IMR-90 (cell line): ENCODE measurements at regions not wholly inside any gene's neighbourhood (a gene's known extent, or its start where the extent isn't known, plus 50 kb on each side); places are given as distances from the start of the nearest gene placed in this dataset.

ENCODE experiments used
- ATAC-seq: fragments of 200-7000 bp; cut with Tn5 transposase; 2 replicates; pipeline ENCODE4 v1.9.1; 2020; ENCODE audit warnings: low read depth, mild to moderate bottlenecking, moderate library complexity
- BruUV-seq: library from RNA; stranded (reverse); fragments of 400-500 nt; replicated peaks from 2 replicates; lab custom pipeline; 2021; lab: Mats Ljungman, UMichigan
- CTCF ChIA-PET: fragments of 300-600 bp; formaldehyde crosslinking; extraction: SDS; loops from one replicate; lab custom pipeline; 2021; ENCODE audit warnings: antibody characterized with exemption; lab: Yijun Ruan, JAX
- POLR2A ChIA-PET: fragments of 300-600 bp; sonication (Branson Sonifier 250); formaldehyde crosslinking; loops from one replicate; lab custom pipeline; 2022; ENCODE audit warnings: antibody characterized with exemption; ENCODE audit not compliant: unreplicated experiment; lab: Charles Lee
- DNase-seq: peaks from one replicate; pipeline ENCODE4 v3.0.0; 2013
- H2AFZ ChIP-seq: replicated peaks from 2 replicates; pipeline ENCODE3; 2013; ENCODE audit warnings: low read length, mild to moderate bottlenecking; ENCODE audit not compliant: poor library complexity
- H2AK5ac ChIP-seq: 2 replicates; pipeline ENCODE4 v1.6.1; 2013; ENCODE audit warnings: low read depth, low read length, inconsistent platforms
- H2AK9ac ChIP-seq: replicated peaks from 2 replicates; pipeline ENCODE3; 2013; ENCODE audit warnings: mild to moderate bottlenecking, low read depth, low read length, moderate library complexity; ENCODE audit not compliant: poor library complexity
- H2BK120ac ChIP-seq: 2 replicates; pipeline ENCODE4 v1.6.1; 2013; ENCODE audit warnings: low read depth, low read length, inconsistent platforms
- H2BK15ac ChIP-seq: 3 replicates; pipeline ENCODE4 v1.6.1; 2013; ENCODE audit warnings: low read depth, low read length, inconsistent platforms
- H2BK20ac ChIP-seq: 2 replicates; pipeline ENCODE4 v1.6.1; 2013; ENCODE audit warnings: low read depth, mild to moderate bottlenecking, inconsistent platforms, low read length, moderate library complexity
- H2BK5ac ChIP-seq: 2 replicates; pipeline ENCODE4 v1.6.1; 2013; ENCODE audit warnings: mild to moderate bottlenecking, low read depth, low read length, inconsistent platforms; ENCODE audit not compliant: poor library complexity, severe bottlenecking
- H3K14ac ChIP-seq: replicated peaks from 2 replicates; pipeline ENCODE4 v1.6.1; 2013; ENCODE audit warnings: low read depth, low read length, inconsistent platforms
- H3K18ac ChIP-seq: 2 replicates; pipeline ENCODE4 v1.6.1; 2013; ENCODE audit warnings: low read depth, low read length, control low read depth
- H3K23ac ChIP-seq: 2 replicates; pipeline ENCODE4 v1.6.1; 2013; ENCODE audit warnings: low read depth, low read length, inconsistent platforms
- H3K27ac ChIP-seq: 2 replicates; pipeline ENCODE4 v1.5.1; 2013; ENCODE audit warnings: mild to moderate bottlenecking, control low read depth, low read length; ENCODE audit not compliant: insufficient read depth
- H3K27me3 ChIP-seq: 2 replicates; pipeline ENCODE4 v1.6.1; 2013; ENCODE audit warnings: low read length; ENCODE audit not compliant: control insufficient read depth, insufficient read depth
- H3K36me3 ChIP-seq: 2 replicates; pipeline ENCODE4 v1.6.1; 2013; ENCODE audit warnings: low read length, mixed read lengths; ENCODE audit not compliant: control insufficient read depth, insufficient read depth
- H3K4ac ChIP-seq: 2 replicates; pipeline ENCODE4 v1.6.1; 2013; ENCODE audit warnings: low read depth, low read length, inconsistent platforms
- H3K4me1 ChIP-seq: 2 replicates; pipeline ENCODE4 v1.6.1; 2013; ENCODE audit warnings: low read length, mixed read lengths; ENCODE audit not compliant: control insufficient read depth, insufficient read depth
- H3K4me2 ChIP-seq: 2 replicates; pipeline ENCODE4 v1.6.1; 2013; ENCODE audit warnings: low read depth, mild to moderate bottlenecking, control low read depth, low read length, moderate library complexity
- H3K4me3 ChIP-seq: 2 replicates; pipeline ENCODE4 v1.5.1; 2013; ENCODE audit warnings: low read depth, mild to moderate bottlenecking, control low read depth, low read length, moderate library complexity; ENCODE audit not compliant: insufficient read depth
- H3K56ac ChIP-seq: 2 replicates; pipeline ENCODE4 v1.6.1; 2013; ENCODE audit warnings: low read length, inconsistent platforms; ENCODE audit not compliant: insufficient read depth; ENCODE audit errors: extremely low read depth
- H3K79me1 ChIP-seq, 2 experiments: 2 replicates each; pipeline ENCODE4 v1.6.1; 2013; ENCODE audit warnings: low read length in 2 of 2, inconsistent platforms in 1 of 2, low read depth in 1 of 2
- H3K9ac ChIP-seq: 2 replicates; pipeline ENCODE4 v1.6.1; 2013; ENCODE audit warnings: low read depth, low read length, control low read depth
- H3K9me1 ChIP-seq: 2 replicates; pipeline ENCODE4 v1.6.1; 2013; ENCODE audit warnings: low read length, inconsistent platforms; ENCODE audit not compliant: insufficient read depth
- H3K9me3 ChIP-seq: 2 replicates; pipeline ENCODE4 v1.6.1; 2013; ENCODE audit warnings: low read length; ENCODE audit not compliant: control insufficient read depth, insufficient read depth
- H4K20me1 ChIP-seq: 2 replicates; pipeline ENCODE4 v1.6.1; 2013; ENCODE audit warnings: low read length, inconsistent platforms; ENCODE audit not compliant: insufficient read depth
- H4K5ac ChIP-seq: 2 replicates; pipeline ENCODE4 v1.6.1; 2013; ENCODE audit warnings: mild to moderate bottlenecking, low read depth, low read length, control low read depth
- H4K8ac ChIP-seq, 2 experiments: 2 replicates each; pipeline ENCODE4 v1.6.1; 2013; ENCODE audit warnings: low read depth in 2 of 2, low read length in 2 of 2, control low read depth in 1 of 2, inconsistent platforms in 1 of 2
- H4K91ac ChIP-seq: 2 replicates; pipeline ENCODE4 v1.6.1; 2013; ENCODE audit warnings: low read depth, low read length, inconsistent platforms; ENCODE audit not compliant: insufficient read depth
- BHLHE40 ChIP-seq: fragments of 150-350 bp; IDR thresholded peaks from 2 replicates; pipeline ENCODE4 v1.6.1; 2016; ENCODE audit warnings: mild to moderate bottlenecking, low read depth, low read length
- CEBPB ChIP-seq: IDR thresholded peaks from 2 replicates; pipeline ENCODE4 v1.6.1; 2012; ENCODE audit warnings: low read depth, low read length, improper control_type of control experiment
- CHD1 ChIP-seq: IDR thresholded peaks from 2 replicates; pipeline ENCODE4 v1.6.1; 2012; ENCODE audit warnings: low read depth, low read length, improper control_type of control experiment
- CTCF ChIP-seq: conservative IDR thresholded peaks from 2 replicates; pipeline ENCODE4 v1.5.1; 2012; ENCODE audit warnings: mild to moderate bottlenecking, low read depth, low read length, improper control_type of control experiment
- FOS ChIP-seq: fragments of 150-350 bp; IDR thresholded peaks from 2 replicates; pipeline ENCODE4 v1.6.1; 2016; ENCODE audit warnings: low read depth, low read length
- MAFK ChIP-seq: IDR thresholded peaks from 2 replicates; pipeline ENCODE4 v1.6.1; 2012; ENCODE audit warnings: low read depth, low read length, improper control_type of control experiment
- MAZ ChIP-seq: IDR thresholded peaks from 2 replicates; pipeline ENCODE4 v1.6.1; 2012; ENCODE audit warnings: low read depth, mild to moderate bottlenecking, low read length, improper control_type of control experiment, moderate library complexity, borderline replicate concordance
- MXI1 ChIP-seq: IDR thresholded peaks from 2 replicates; pipeline ENCODE4 v1.6.1; 2012; ENCODE audit warnings: low read depth, mild to moderate bottlenecking, low read length, moderate library complexity, borderline replicate concordance
- NFE2L2 ChIP-seq: fragments of 150-350 bp; IDR thresholded peaks from 2 replicates; pipeline ENCODE4 v1.6.1; 2016; ENCODE audit warnings: low read depth, mild to moderate bottlenecking, low read length
- POLR2A ChIP-seq: IDR thresholded peaks from 2 replicates; pipeline ENCODE4 v1.6.1; 2012; ENCODE audit warnings: mild to moderate bottlenecking, low read depth, low read length
- RAD21 ChIP-seq: IDR thresholded peaks from 2 replicates; pipeline ENCODE4 v1.6.1; 2012; ENCODE audit warnings: low read length, improper control_type of control experiment
- RCOR1 ChIP-seq: IDR thresholded peaks from 2 replicates; pipeline ENCODE4 v1.6.1; 2012; ENCODE audit warnings: mild to moderate bottlenecking, low read length, improper control_type of control experiment; ENCODE audit not compliant: insufficient replicate concordance
- RFX5 ChIP-seq: IDR thresholded peaks from 2 replicates; pipeline ENCODE4 v1.8.0; 2012; ENCODE audit warnings: low read depth, mild to moderate bottlenecking, low read length, moderate library complexity
- SMC3 ChIP-seq: fragments of 150-350 bp; IDR thresholded peaks from 2 replicates; pipeline ENCODE4 v1.6.1; 2016; ENCODE audit warnings: low read depth, mild to moderate bottlenecking, antibody characterized with exemption, low read length, moderate library complexity
- dilution Hi-C: fragments of 300-500 bp; cut with HindIII; formaldehyde crosslinking; loops from one replicate; pipeline ENCODE4 v1.14.3; 2018; ENCODE audit warnings: low sequenced_read_pairs; ENCODE audit not compliant: unreplicated experiment
- in situ Hi-C: fragments of 300-500 bp; cut with MboI; formaldehyde crosslinking; loops from 3 replicates; pipeline ENCODE4 v1.14.3; 2019; ENCODE audit warnings: low sequenced_read_pairs, inconsistent platforms, mixed read lengths
- intact Hi-C: fragments of 100-400 bp; cut with micrococcal nuclease; formaldehyde crosslinking; loops from 2 replicates; pipeline ENCODE4 v1.10.0; 2022
- TF ChIP-seq, protein P1 (sequence below): fragments of 150-350 bp; IDR thresholded peaks from 2 replicates; pipeline ENCODE4 v1.6.1; 2016; ENCODE audit warnings: low read depth, mild to moderate bottlenecking, low read length, moderate library complexity, borderline replicate concordance
- TF ChIP-seq, protein P2 (sequence below): fragments of 150-350 bp; IDR thresholded peaks from 2 replicates; pipeline ENCODE4 v1.6.1; 2017; ENCODE audit warnings: mild to moderate bottlenecking, antibody characterized with exemption, low read length, low read depth

- H3K27me3 ChIP-seq: no peaks in the 10 kb centered on the region
- TF ChIP-seq SMC3: no peak
- TF ChIP-seq POLR2A: no peak
- TF ChIP-seq MAFK: no peak
- TF ChIP-seq MXI1: no peak
- no peak for TF ChIP-seq FOS
- TF ChIP-seq CEBPB: no peak
- no peak for TF ChIP-seq BHLHE40
- TF ChIP-seq CTCF: no peak
- TF ChIP-seq RCOR1: no peak
- TF ChIP-seq RFX5: no peak
- TF ChIP-seq CHD1: no peak
- TF ChIP-seq MAZ: no peak
- TF ChIP-seq, protein P1, sequence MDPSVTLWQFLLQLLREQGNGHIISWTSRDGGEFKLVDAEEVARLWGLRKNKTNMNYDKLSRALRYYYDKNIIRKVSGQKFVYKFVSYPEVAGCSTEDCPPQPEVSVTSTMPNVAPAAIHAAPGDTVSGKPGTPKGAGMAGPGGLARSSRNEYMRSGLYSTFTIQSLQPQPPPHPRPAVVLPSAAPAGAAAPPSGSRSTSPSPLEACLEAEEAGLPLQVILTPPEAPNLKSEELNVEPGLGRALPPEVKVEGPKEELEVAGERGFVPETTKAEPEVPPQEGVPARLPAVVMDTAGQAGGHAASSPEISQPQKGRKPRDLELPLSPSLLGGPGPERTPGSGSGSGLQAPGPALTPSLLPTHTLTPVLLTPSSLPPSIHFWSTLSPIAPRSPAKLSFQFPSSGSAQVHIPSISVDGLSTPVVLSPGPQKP: no peak
- no peak for TF ChIP-seq NFE2L2
- no peak for TF ChIP-seq RAD21
- TF ChIP-seq, protein P2, sequence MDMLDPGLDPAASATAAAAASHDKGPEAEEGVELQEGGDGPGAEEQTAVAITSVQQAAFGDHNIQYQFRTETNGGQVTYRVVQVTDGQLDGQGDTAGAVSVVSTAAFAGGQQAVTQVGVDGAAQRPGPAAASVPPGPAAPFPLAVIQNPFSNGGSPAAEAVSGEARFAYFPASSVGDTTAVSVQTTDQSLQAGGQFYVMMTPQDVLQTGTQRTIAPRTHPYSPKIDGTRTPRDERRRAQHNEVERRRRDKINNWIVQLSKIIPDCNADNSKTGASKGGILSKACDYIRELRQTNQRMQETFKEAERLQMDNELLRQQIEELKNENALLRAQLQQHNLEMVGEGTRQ: no peak
- H4K20me1 ChIP-seq: no peaks in the 10 kb centered on the region
- no peak overlapping the region for H2AK5ac ChIP-seq
- H3K4me3 ChIP-seq: no peak overlapping the region
- no peak overlapping the region for H3K18ac ChIP-seq
- intact Hi-C loops (loop anchor here (5.0 kb wide), 2 partner anchors 49 to 51 kb away; no protein-coding TSS in a partner anchor), in situ Hi-C loops (no loop called here), dilution Hi-C loops (no loop called here)
- no peak overlapping the region for H3K56ac ChIP-seq
- H3K27ac ChIP-seq: no peak overlapping the region
- no peak overlapping the region for H2BK20ac ChIP-seq
- no peak overlapping the region for H2BK15ac ChIP-seq
- no peaks in the 10 kb centered on the region for H3K9me1 ChIP-seq
- no peak overlapping the region for H3K23ac ChIP-seq
- no peak overlapping the region for H2BK5ac ChIP-seq
- ATAC-seq (no peak), DNase-seq (no peak)
- ChIA-PET POLR2A (no interaction called here), CTCF (no interaction called here)
- no peaks in the 10 kb centered on the region for H3K4me1 ChIP-seq
- no peak overlapping the region for H3K14ac ChIP-seq
- H4K5ac ChIP-seq: no peak overlapping the region
- no peak overlapping the region for H4K8ac ChIP-seq
- H2AK9ac ChIP-seq: no peak overlapping the region
- no peak overlapping the region for H3K9ac ChIP-seq
- no peaks in the 10 kb centered on the region for H3K9me3 ChIP-seq
- H2AFZ ChIP-seq: no peak overlapping the region
- no peaks in the 10 kb centered on the region for H3K36me3 ChIP-seq
- BruUV-seq: no TSS peak
- H3K4me2 ChIP-seq: no peak overlapping the region
- no peak overlapping the region for H2BK120ac ChIP-seq
- H3K4ac ChIP-seq: no peak overlapping the region
- no peaks in the 10 kb centered on the region for H3K79me1 ChIP-seq
- no peak overlapping the region for H4K91ac ChIP-seq
Measured at GRCh38 chr4:31741326-31741725, 1021.2 kb downstream of the PCDH7 start.
